PC-3 (cell line): ENCODE measurements at regions not wholly inside any gene's neighbourhood (a gene's known extent, or its start where the extent isn't known, plus 50 kb on each side); places are given as distances from the start of the nearest gene placed in this dataset.

ENCODE experiments used
- CTCF ChIP-seq: fragments of 300-600 bp; sonication (generic); conservative IDR thresholded peaks from 2 replicates; pipeline ENCODE4 v1.5.1; 2017; ENCODE audit warnings: antibody characterized with exemption, low read depth, mild to moderate bottlenecking, low read length
- EZH2 ChIP-seq: fragments of 300-600 bp; sonication (generic); IDR thresholded peaks from one replicate; pipeline ENCODE4 v1.6.1; 2017; ENCODE audit warnings: antibody characterized with exemption, mild to moderate bottlenecking, low read length; ENCODE audit not compliant: unreplicated experiment
- EZH2phosphoT487 ChIP-seq: fragments of 300-600 bp; sonication (generic); IDR thresholded peaks from 2 replicates; pipeline ENCODE4 v1.6.1; 2018; ENCODE audit warnings: mild to moderate bottlenecking, antibody characterized with exemption, low read length, borderline replicate concordance

GRCh38 chr3:74363346-74363745 lies 251.1 kb downstream of the CNTN3 start:
- TF ChIP-seq CTCF (no peak), EZH2 (no peak), EZH2phosphoT487 (no peak)
